DOHH2 (cell line): ENCODE measurements at regions not wholly inside any gene's neighbourhood (a gene's known extent, or its start where the extent isn't known, plus 50 kb on each side); places are given as distances from the start of the nearest gene placed in this dataset.

Experiments
- EZH2phosphoT487 ChIP-seq: fragments of 200-600 bp; sonication (generic); IDR thresholded peaks from 2 replicates; pipeline ENCODE4 v1.6.1; 2017; ENCODE audit warnings: borderline replicate concordance, mild to moderate bottlenecking, antibody characterized with exemption, low read length, moderate library complexity, mixed read lengths
- TF ChIP-seq, protein P1 (sequence below): fragments of 200-600 bp; sonication (generic); IDR thresholded peaks from one replicate; pipeline ENCODE4 v1.5.1; 2014; ENCODE audit warnings: antibody characterized with exemption, mild to moderate bottlenecking, low read depth, low read length; ENCODE audit not compliant: poor library complexity, severe bottlenecking

GRCh38 chr19:28049875-28050274, 1163.1 kb downstream of the UQCRFS1 start:
- TF ChIP-seq, protein P1, sequence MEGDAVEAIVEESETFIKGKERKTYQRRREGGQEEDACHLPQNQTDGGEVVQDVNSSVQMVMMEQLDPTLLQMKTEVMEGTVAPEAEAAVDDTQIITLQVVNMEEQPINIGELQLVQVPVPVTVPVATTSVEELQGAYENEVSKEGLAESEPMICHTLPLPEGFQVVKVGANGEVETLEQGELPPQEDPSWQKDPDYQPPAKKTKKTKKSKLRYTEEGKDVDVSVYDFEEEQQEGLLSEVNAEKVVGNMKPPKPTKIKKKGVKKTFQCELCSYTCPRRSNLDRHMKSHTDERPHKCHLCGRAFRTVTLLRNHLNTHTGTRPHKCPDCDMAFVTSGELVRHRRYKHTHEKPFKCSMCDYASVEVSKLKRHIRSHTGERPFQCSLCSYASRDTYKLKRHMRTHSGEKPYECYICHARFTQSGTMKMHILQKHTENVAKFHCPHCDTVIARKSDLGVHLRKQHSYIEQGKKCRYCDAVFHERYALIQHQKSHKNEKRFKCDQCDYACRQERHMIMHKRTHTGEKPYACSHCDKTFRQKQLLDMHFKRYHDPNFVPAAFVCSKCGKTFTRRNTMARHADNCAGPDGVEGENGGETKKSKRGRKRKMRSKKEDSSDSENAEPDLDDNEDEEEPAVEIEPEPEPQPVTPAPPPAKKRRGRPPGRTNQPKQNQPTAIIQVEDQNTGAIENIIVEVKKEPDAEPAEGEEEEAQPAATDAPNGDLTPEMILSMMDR = no peak
- no peak for TF ChIP-seq EZH2phosphoT487
